ENCODE measurements at regions not wholly inside any gene's neighbourhood (a gene's known extent, or its start where the extent isn't known, plus 50 kb on each side); places are given as distances from the start of the nearest gene placed in this dataset.
"Not testable (repeated sequence)": the region's sequence is repeated elsewhere in the genome, so short reads cannot be mapped to it uniquely, and the experiment has no call there.

DNA sequence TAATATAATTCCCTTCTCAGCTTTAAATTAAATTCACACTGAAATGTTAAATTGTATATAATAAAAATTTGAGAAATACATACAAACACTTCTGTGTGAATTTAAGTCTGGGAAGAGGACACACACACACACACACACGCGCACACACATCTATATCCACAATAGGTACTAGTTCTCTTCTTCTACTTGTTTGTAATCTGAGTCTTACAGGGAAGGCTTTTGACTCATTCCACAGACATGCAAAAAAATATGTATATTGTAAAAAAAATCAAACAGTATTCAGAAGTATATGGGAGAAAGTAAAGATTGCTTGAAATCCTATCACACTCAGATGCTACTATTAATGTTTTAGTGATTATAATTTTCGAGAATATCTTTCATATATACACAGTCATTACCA, 276.2 kb downstream of the MDFIC start:
- no peaks in the 10 kb centered on the region for H3K9me3 ChIP-seq (ENCODE audit: control insufficient read depth in 1 of 2, low read length in 2 of 2)

DNA sequence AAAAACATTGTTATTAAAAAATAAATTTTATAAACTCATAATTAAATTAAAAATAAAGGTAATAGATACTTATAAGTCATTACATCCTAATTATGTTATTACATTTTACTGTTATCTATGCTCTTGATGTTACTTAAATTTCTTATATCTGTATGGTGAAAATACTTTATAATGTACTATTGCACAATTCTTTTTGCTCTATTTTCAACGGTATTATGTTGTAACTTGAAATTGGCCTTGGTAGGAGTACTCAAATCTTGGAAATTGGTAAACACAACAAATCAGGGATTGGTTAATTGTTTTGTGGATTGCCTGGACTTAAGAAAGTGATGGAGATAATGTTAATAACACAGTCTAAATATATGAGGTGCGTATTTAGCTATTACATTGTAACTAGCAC, 273.3 kb downstream of the MDFIC start:
- Histone ChIP-seq H3K27ac (ENCODE audit: low read depth, low read length) (no peak overlapping the region), H3K27me3 (ENCODE audit: control insufficient read depth in 1 of 2, insufficient read depth in 2 of 2, low read length in 2 of 2) (no peaks in the 10 kb centered on the region), H3K36me3 (ENCODE audit: control insufficient read depth in 1 of 2, insufficient read depth in 2 of 2, low read length in 2 of 2) (no peaks in the 10 kb centered on the region), H3K9me3 (ENCODE audit: control insufficient read depth in 1 of 2, low read length in 2 of 2) (no peaks in the 10 kb centered on the region), H3K4me3 (ENCODE audit: low read depth in 1 of 2, low read length in 2 of 2) (no peak overlapping the region), H3K4me1 (ENCODE audit: control insufficient read depth in 1 of 2, insufficient read depth in 2 of 2, low read length in 2 of 2) (no peaks in the 10 kb centered on the region), H3K9ac (ENCODE audit: low read depth in 1 of 2, low read length in 2 of 2) (no peak overlapping the region)

More for the DNA sequence above, 276.2 kb downstream of the MDFIC start:
- no peaks in the 10 kb centered on the region for H3K27me3 ChIP-seq (ENCODE audit: control insufficient read depth in 1 of 2, insufficient read depth in 2 of 2, low read length in 2 of 2)
- no peaks in the 10 kb centered on the region for H3K36me3 ChIP-seq (ENCODE audit: control insufficient read depth in 1 of 2, insufficient read depth in 2 of 2, low read length in 2 of 2)
- no peaks in the 10 kb centered on the region for H3K4me1 ChIP-seq (ENCODE audit: control insufficient read depth in 1 of 2, insufficient read depth in 2 of 2, low read length in 2 of 2)
- H3K27ac ChIP-seq (ENCODE audit: low read depth, low read length): no peak overlapping the region
- no peak overlapping the region for H3K4me3 ChIP-seq (ENCODE audit: low read depth in 1 of 2, low read length in 2 of 2)
- H3K9ac ChIP-seq (ENCODE audit: low read depth in 1 of 2, low read length in 2 of 2): no peak overlapping the region

DNA sequence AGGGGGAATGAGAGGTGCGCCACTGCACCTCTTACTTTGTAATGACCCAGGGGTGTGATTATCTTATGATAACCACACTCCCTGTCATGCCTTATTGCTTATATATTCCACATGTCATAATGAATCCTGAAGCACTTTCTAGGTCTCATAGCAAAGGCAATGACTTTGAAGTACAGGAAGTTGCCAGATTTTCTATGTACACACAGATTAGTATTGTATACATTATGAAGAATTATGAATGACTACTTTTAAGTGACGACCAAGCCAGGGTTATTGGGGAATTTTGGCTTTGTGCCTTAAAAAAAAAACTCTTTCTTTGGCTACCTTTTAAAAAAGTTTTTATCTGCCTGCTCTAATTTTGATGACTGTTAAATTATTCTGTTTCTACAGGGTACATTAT, 269.6 kb downstream of the MDFIC start:
- Histone ChIP-seq H3K27me3 (ENCODE audit: control insufficient read depth in 1 of 2, insufficient read depth in 2 of 2, low read length in 2 of 2) (no peaks in the 10 kb centered on the region), H3K4me1 (ENCODE audit: control insufficient read depth in 1 of 2, insufficient read depth in 2 of 2, low read length in 2 of 2) (no peaks in the 10 kb centered on the region), H3K4me3 (ENCODE audit: low read depth in 1 of 2, low read length in 2 of 2) (no peak overlapping the region), H3K9me3 (ENCODE audit: control insufficient read depth in 1 of 2, low read length in 2 of 2) (no peaks in the 10 kb centered on the region), H3K9ac (ENCODE audit: low read depth in 1 of 2, low read length in 2 of 2) (no peak overlapping the region), H3K36me3 (ENCODE audit: control insufficient read depth in 1 of 2, insufficient read depth in 2 of 2, low read length in 2 of 2) (no peaks in the 10 kb centered on the region), H3K27ac (ENCODE audit: low read depth, low read length) (no peak overlapping the region)

DNA sequence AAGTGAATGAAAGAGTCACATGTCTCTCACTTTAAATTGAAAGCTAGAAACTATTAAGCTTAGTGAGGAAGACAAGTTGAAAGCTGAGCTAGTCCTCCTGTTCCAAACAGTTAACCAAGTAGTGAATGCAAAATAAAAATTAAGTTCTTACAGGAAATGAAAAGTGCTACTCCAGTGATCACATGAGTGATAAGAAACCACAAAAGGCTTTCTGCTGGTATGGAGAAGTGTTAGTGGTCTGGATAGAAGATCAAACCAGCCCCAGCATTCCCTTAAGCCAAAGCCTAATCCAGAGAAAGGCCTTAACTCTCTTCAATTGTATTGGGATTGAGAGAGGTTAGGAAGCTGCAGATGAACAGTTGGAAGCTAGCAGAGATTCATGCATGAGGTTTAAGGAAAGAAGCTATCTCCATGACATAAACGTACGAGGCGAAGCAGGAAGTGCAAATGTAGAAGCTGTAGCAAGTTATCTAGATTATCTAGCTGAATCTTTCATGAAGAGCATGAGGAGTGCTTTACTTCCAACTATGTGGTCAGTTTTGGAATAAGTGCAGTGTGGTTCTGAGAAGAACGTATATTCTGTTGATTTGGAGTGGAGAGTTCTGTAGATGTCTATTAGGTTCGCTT, 261.6 kb downstream of the MDFIC start:
- H3K36me3 ChIP-seq (ENCODE audit: control insufficient read depth in 1 of 2, insufficient read depth in 2 of 2, low read length in 2 of 2): no peaks in the 10 kb centered on the region
- H3K27ac ChIP-seq (ENCODE audit: low read depth, low read length): no peak overlapping the region
- H3K9ac ChIP-seq (ENCODE audit: low read depth in 1 of 2, low read length in 2 of 2): no peak overlapping the region
- no peaks in the 10 kb centered on the region for H3K4me1 ChIP-seq (ENCODE audit: control insufficient read depth in 1 of 2, insufficient read depth in 2 of 2, low read length in 2 of 2)
- no peak overlapping the region for H3K4me3 ChIP-seq (ENCODE audit: low read depth in 1 of 2, low read length in 2 of 2)
- no peaks in the 10 kb centered on the region for H3K27me3 ChIP-seq (ENCODE audit: control insufficient read depth in 1 of 2, insufficient read depth in 2 of 2, low read length in 2 of 2)
- no peaks in the 10 kb centered on the region for H3K9me3 ChIP-seq (ENCODE audit: control insufficient read depth in 1 of 2, low read length in 2 of 2)

DNA sequence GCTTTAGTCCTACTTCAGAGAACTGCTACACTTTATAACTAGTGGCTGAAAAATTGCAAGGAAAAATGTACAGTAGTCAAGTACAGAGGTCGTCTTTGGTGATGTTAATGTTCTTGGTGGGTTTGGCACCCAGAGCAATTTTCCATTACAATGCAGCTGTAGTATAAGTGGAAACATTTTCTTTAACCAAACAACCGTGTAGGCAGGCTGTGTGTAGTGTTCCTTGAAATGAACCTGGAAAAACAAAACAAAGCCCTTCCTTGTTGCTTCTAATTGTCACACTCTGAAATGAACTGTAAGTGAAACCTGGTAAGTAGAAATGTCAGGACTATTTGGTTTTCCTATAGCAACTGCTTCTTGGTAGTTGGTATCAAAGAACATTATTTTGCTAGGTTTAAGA, 256.9 kb downstream of the MDFIC start:
- Histone ChIP-seq H3K4me1 (ENCODE audit: control insufficient read depth in 1 of 2, insufficient read depth in 2 of 2, low read length in 2 of 2) (no peaks in the 10 kb centered on the region), H3K9ac (ENCODE audit: low read depth in 1 of 2, low read length in 2 of 2) (no peak overlapping the region), H3K36me3 (ENCODE audit: control insufficient read depth in 1 of 2, insufficient read depth in 2 of 2, low read length in 2 of 2) (no peaks in the 10 kb centered on the region), H3K27me3 (ENCODE audit: control insufficient read depth in 1 of 2, insufficient read depth in 2 of 2, low read length in 2 of 2) (no peaks in the 10 kb centered on the region), H3K9me3 (ENCODE audit: control insufficient read depth in 1 of 2, low read length in 2 of 2) (no peaks in the 10 kb centered on the region), H3K27ac (ENCODE audit: low read depth, low read length) (no peak overlapping the region), H3K4me3 (ENCODE audit: low read depth in 1 of 2, low read length in 2 of 2) (no peak overlapping the region)

DNA sequence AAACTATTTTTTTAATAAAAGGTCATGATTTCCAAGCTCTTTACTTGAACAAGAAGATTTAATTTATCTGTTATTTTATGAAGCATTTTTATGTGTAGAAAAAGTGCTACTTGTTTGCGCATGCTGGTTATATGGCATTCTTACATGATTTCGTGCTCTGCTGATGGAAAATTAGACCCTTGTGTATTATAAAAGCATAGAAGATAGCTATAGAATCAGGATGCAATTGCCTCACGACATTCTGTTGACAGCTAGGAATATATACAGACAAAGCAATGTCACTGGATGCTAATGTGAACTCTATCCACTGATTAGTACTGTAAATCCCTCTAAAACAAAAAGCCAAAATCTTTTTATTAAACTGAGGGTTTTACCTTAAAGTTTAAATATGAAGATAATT, 255.9 kb downstream of the MDFIC start:
- H3K9ac ChIP-seq (ENCODE audit: low read depth in 1 of 2, low read length in 2 of 2): no peak overlapping the region
- H3K27me3 ChIP-seq (ENCODE audit: control insufficient read depth in 1 of 2, insufficient read depth in 2 of 2, low read length in 2 of 2): no peaks in the 10 kb centered on the region
- H3K9me3 ChIP-seq (ENCODE audit: control insufficient read depth in 1 of 2, low read length in 2 of 2): no peaks in the 10 kb centered on the region
- H3K36me3 ChIP-seq (ENCODE audit: control insufficient read depth in 1 of 2, insufficient read depth in 2 of 2, low read length in 2 of 2): no peaks in the 10 kb centered on the region
- H3K27ac ChIP-seq (ENCODE audit: low read depth, low read length): no peak overlapping the region
- H3K4me1 ChIP-seq (ENCODE audit: control insufficient read depth in 1 of 2, insufficient read depth in 2 of 2, low read length in 2 of 2): no peaks in the 10 kb centered on the region
- H3K4me3 ChIP-seq (ENCODE audit: low read depth in 1 of 2, low read length in 2 of 2): no peak overlapping the region

DNA sequence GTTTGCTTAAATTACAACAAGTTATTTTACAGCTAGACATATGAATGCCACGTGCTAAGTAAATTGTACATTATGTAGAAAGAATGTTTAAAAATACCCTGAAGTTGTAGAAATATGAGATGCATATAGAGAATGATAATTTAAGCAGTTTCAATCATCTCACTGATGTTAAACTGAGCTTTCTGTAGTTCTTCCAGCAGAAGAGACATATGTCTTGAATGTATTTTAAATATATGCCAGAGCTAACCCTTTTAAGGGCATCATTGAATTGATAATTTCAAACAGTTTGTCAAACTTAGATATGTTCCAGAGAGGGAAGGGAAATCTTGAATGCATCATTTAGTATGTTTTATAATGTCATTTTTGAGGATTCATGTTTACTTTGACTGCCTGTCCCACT, 255.2 kb downstream of the MDFIC start:
- Histone ChIP-seq H3K4me1 (ENCODE audit: control insufficient read depth in 1 of 2, insufficient read depth in 2 of 2, low read length in 2 of 2) (no peaks in the 10 kb centered on the region), H3K9me3 (ENCODE audit: control insufficient read depth in 1 of 2, low read length in 2 of 2) (no peaks in the 10 kb centered on the region), H3K27ac (ENCODE audit: low read depth, low read length) (no peak overlapping the region), H3K4me3 (ENCODE audit: low read depth in 1 of 2, low read length in 2 of 2) (no peak overlapping the region), H3K36me3 (ENCODE audit: control insufficient read depth in 1 of 2, insufficient read depth in 2 of 2, low read length in 2 of 2) (no peaks in the 10 kb centered on the region), H3K27me3 (ENCODE audit: control insufficient read depth in 1 of 2, insufficient read depth in 2 of 2, low read length in 2 of 2) (no peaks in the 10 kb centered on the region), H3K9ac (ENCODE audit: low read depth in 1 of 2, low read length in 2 of 2) (no peak overlapping the region)

DNA sequence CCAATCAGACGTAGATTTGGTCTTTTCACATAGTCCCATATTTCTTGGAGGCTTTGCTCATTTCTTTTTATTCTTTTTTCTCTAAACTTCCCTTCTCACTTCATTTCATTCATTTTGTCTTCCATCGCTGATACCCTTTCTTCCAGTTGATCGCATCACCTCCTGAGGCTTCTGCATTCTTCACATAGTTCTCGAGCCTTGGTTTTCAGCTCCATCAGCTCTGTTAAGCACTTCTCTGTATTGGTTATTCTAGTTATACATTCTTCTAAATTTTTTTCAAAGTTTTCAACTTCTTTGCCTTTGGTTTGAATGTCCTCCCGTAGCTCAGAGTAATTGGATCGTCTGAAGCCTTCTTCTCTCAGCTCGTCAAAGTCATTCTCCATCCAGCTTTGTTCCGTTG, 250.5 kb downstream of the MDFIC start:
- H3K9me3 ChIP-seq (ENCODE audit: control insufficient read depth in 1 of 2, low read length in 2 of 2); H3K36me3 ChIP-seq (ENCODE audit: control insufficient read depth in 1 of 2, insufficient read depth in 2 of 2, low read length in 2 of 2); H3K27me3 ChIP-seq (ENCODE audit: control insufficient read depth in 1 of 2, insufficient read depth in 2 of 2, low read length in 2 of 2): not testable (repeated sequence)

DNA sequence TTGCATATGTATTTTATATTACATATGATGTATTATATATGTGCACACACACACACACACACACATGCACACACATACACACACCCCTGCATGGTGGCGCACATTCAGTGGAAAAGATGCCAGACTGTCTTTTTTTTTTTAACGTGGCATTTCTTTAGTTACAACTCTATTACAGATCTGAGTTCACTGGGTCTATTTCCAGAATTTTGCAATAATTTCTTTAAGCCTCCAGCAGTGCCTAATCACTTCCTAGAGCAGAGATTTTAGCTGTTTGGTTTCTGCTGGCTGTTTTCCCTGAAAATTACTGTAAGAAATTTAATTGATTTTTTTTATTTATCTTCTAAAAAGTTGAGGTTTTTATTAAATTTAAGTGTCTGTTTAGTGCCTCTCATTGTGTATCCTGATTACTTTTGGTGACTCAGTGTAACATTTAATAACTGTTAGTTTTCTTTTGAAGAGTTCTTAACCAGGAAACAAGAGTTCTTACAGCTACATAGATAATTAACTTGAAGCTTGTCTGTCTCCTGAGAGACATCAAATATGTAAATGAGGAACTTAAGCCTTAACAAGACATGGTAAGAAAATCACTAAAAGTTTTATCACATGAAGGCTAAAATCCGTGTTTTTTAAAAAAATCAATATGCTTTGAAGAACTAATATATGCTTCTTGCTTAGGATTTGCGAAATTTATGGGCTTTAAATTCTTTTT, 232.0 kb downstream of the MDFIC start:
- Histone ChIP-seq H3K27me3 (ENCODE audit: control insufficient read depth in 1 of 2, insufficient read depth in 2 of 2, low read length in 2 of 2) (no peaks in the 10 kb centered on the region), H3K4me3 (ENCODE audit: low read depth in 1 of 2, low read length in 2 of 2) (no peak overlapping the region), H3K27ac (ENCODE audit: low read depth, low read length) (no peak overlapping the region), H3K9me3 (ENCODE audit: control insufficient read depth in 1 of 2, low read length in 2 of 2) (no peaks in the 10 kb centered on the region), H3K4me1 (ENCODE audit: control insufficient read depth in 1 of 2, insufficient read depth in 2 of 2, low read length in 2 of 2) (no peaks in the 10 kb centered on the region), H3K9ac (ENCODE audit: low read depth in 1 of 2, low read length in 2 of 2) (no peak overlapping the region), H3K36me3 (ENCODE audit: control insufficient read depth in 1 of 2, insufficient read depth in 2 of 2, low read length in 2 of 2) (no peaks in the 10 kb centered on the region)

More for the DNA sequence above, 250.5 kb downstream of the MDFIC start:
- H3K27ac ChIP-seq (ENCODE audit: low read depth, low read length); H3K4me1 ChIP-seq (ENCODE audit: control insufficient read depth in 1 of 2, insufficient read depth in 2 of 2, low read length in 2 of 2); H3K9ac ChIP-seq (ENCODE audit: low read depth in 1 of 2, low read length in 2 of 2); H3K4me3 ChIP-seq (ENCODE audit: low read depth in 1 of 2, low read length in 2 of 2): not testable (repeated sequence)

DNA sequence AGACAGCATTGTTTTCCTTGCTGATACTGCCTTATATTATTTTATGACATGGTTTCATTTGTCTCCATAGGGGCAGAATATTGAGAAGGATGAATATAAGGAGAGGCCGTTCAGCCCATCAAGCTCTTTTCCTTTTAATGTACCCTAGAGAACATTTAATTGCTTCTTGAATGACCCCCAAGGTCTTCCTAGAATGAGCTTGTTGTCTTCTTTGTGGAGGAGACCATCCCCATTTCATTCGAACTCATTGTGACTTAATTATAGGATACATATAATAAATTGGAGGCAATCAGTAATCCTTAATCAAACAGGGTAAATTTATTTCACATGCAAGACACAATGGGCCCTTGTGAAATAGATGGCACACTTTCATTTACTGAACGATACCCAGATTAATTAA, 231.3 kb downstream of the MDFIC start:
- H3K9ac ChIP-seq (ENCODE audit: low read depth in 1 of 2, low read length in 2 of 2): no peak overlapping the region
- H3K9me3 ChIP-seq (ENCODE audit: control insufficient read depth in 1 of 2, low read length in 2 of 2): no peaks in the 10 kb centered on the region
- H3K4me3 ChIP-seq (ENCODE audit: low read depth in 1 of 2, low read length in 2 of 2): no peak overlapping the region

More for the DNA sequence above, 231.3 kb downstream of the MDFIC start:
- Histone ChIP-seq H3K4me1 (ENCODE audit: control insufficient read depth in 1 of 2, insufficient read depth in 2 of 2, low read length in 2 of 2) (no peaks in the 10 kb centered on the region), H3K36me3 (ENCODE audit: control insufficient read depth in 1 of 2, insufficient read depth in 2 of 2, low read length in 2 of 2) (no peaks in the 10 kb centered on the region), H3K27me3 (ENCODE audit: control insufficient read depth in 1 of 2, insufficient read depth in 2 of 2, low read length in 2 of 2) (no peaks in the 10 kb centered on the region), H3K27ac (ENCODE audit: low read depth, low read length) (no peak overlapping the region)
